Activated CD4-positive, alpha-beta T cell treated with anti-CD3 and anti-CD28 coated beads for 36 hours (primary cell): ENCODE measurements at regions not wholly inside any gene's neighbourhood (a gene's known extent, or its start where the extent isn't known, plus 50 kb on each side); places are given as distances from the start of the nearest gene placed in this dataset.

Experiments used
- ATAC-seq: fragments of 200-7000 bp; cut with Tn5 transposase; one replicate; pipeline ENCODE4 v1.10.0; 2021; ENCODE audit warnings: mild to moderate bottlenecking, moderate library complexity
- CTCF ChIA-PET: fragments of 350-600 bp; sonication (Branson Sonifier 250); formaldehyde crosslinking; loops from one replicate; lab custom pipeline; 2021; ENCODE audit warnings: antibody characterized with exemption; lab: Charles Lee
- POLR2A ChIA-PET: fragments of 350-600 bp; sonication (Branson Sonifier 250); formaldehyde crosslinking; loops from one replicate; lab custom pipeline; 2021; ENCODE audit warnings: antibody characterized with exemption, inconsistent platforms; lab: Charles Lee
- DNase-seq: peaks from one replicate; pipeline ENCODE4 v3.0.0-alpha.2; 2020
- H3K27ac Mint-ChIP-seq: one replicate; pipeline ENCODE4 v1.8.0; 2021; ENCODE audit warnings: mixed read lengths
- H3K27me3 Mint-ChIP-seq: one replicate; pipeline ENCODE4 v1.8.0; 2021; ENCODE audit warnings: mixed read lengths
- H3K36me3 Mint-ChIP-seq: one replicate; pipeline ENCODE4 v1.8.0; 2021; ENCODE audit warnings: low read depth, mixed read lengths
- H3K4me1 Mint-ChIP-seq: one replicate; pipeline ENCODE4 v1.8.0; 2021; ENCODE audit warnings: mixed read lengths
- H3K4me3 Mint-ChIP-seq: one replicate; pipeline ENCODE4 v1.8.0; 2021; ENCODE audit warnings: mild to moderate bottlenecking, moderate library complexity, mixed read lengths
- H3K9me3 Mint-ChIP-seq: one replicate; pipeline ENCODE4 v1.8.0; 2021; ENCODE audit warnings: low read depth, mixed read lengths
- intact Hi-C, 2 experiments: fragments of 100-400 bp; cut with DNase I in 1 of 2; cut with micrococcal nuclease in 1 of 2; formaldehyde crosslinking; loops; one replicate each; pipeline versions ENCODE4 v1.14.2 to v1.15.1; 2022 to 2024; cut with DNase I, micrococcal nuclease

DNA sequence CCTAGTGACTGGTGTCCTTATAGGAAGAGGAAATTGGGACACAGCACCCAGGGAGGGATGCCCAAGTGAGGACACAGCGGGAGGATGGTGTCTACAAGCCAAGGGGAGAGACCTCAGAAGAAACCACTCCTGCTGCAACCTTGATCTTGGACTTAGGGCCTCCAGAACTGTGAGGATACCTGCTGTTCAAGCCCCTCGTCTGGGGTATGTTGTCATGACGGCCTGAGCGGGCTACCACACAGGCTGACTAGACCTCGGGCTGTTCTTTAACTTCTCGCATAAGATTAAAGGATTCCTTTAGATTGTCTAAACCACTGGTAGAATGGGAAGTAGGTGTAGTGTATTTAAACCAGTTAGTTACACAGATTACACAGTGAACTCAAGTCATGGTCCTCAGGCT lies 138.3 kb downstream of the ASB1 start:
- H3K9me3 Mint-ChIP-seq = no peaks in the 10 kb centered on the region
- no peaks in the 10 kb centered on the region for H3K27me3 Mint-ChIP-seq
- no peaks in the 10 kb centered on the region for H3K4me1 Mint-ChIP-seq
- H3K27ac Mint-ChIP-seq = no peak overlapping the region
- no peaks in the 10 kb centered on the region for H3K36me3 Mint-ChIP-seq
- ChIA-PET POLR2A (no interaction called here), CTCF (no interaction called here)
- H3K4me3 Mint-ChIP-seq = no peak overlapping the region
- ATAC-seq (no peak), DNase-seq (no peak)
- intact Hi-C loops = no loop called here

DNA sequence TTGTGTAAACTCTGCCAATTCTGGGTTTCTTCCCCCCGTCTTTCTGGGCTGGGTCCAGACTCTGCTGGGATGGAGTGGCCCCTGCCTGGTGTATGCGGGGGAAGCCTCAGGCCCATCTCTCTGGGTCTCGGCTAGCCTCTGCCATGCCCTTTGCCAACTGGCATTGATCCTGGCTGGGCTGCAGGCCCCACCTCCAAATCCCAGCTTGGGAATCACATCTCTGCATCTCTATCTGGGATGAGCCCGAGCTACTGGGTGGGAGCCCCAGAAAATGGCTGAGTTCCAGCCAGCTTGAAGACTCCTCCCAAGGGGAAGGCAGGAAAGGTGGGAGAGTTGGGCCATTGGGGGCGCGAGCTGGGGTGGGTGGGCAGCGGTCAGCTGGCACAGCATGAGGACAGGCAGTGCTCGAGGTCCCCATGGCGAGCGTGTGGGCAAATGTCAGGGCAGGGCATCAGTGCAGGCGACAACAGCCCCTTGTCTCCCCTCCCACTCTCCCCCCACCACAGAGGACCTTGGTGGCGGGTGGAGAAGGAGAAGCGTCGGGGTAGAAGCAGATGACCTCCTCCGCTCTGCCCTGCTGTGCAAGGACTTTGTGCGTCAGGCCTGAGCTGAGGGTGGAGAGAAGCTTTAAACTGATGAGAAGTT lies 139.4 kb downstream of the ASB1 start:
- H3K4me1 Mint-ChIP-seq = no peaks in the 10 kb centered on the region
- no peak for DNase-seq
- POLR2A ChIA-PET = interaction anchor here (0.6 kb wide), 1 partner anchor 1174 kb away, joined by 5 read pairs; no protein-coding TSS in a partner anchor
- ATAC-seq = no peak
- H3K4me3 Mint-ChIP-seq = no peak overlapping the region
- H3K9me3 Mint-ChIP-seq = no peaks in the 10 kb centered on the region
- CTCF ChIA-PET = interaction anchor here (1.0 kb wide), 1 partner anchor 53 kb away, joined by 3 read pairs; no protein-coding TSS in a partner anchor
- intact Hi-C loops = no loop called here
- H3K27ac Mint-ChIP-seq = no peak overlapping the region
- H3K36me3 Mint-ChIP-seq = no peaks in the 10 kb centered on the region
- H3K27me3 Mint-ChIP-seq = no peaks in the 10 kb centered on the region

DNA sequence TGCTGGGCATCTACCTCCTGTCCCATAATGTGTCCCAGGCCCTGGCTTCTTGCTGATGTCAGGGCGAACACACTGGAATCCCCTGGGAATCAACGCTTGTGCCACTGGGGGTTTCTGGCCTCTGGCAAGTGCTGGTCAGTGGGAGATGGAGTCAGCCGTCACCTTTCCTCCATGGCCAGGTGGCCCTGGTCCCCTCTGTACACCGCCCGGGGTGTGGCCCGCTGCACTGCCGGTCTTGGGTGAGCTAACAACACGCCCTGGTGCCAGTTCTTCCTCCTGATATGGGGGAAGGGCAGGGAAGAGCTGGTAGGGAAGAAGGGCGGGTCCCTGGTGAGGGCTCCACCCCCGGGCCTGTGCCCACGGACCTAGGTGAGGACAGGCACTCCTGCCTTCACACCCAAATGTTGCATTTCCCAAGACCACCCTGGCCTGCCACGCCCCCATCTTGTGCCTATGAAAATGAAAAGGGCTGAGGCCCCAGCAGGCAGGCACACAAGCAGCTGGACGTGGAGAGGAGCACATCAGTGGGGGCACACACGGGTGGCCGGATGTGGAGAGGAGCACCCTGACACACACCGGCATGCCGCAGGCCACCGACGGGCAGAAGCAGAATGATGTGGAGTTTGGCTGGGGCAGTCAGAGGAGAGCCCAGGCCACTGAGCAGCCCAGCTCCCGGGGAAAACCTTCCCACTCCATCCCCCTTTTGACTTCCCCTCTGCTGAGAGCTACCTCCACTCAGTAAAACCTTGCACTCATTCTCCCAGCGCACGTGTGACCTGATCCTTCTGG lies 140.5 kb downstream of the ASB1 start:
- no peaks in the 10 kb centered on the region for H3K9me3 Mint-ChIP-seq
- DNase-seq (no peak), ATAC-seq (no peak)
- ChIA-PET POLR2A (no interaction called here), CTCF (interaction anchor here (1.0 kb wide), 1 partner anchor 52 kb away, joined by 3 read pairs; no protein-coding TSS in a partner anchor)
- no peaks in the 10 kb centered on the region for H3K27me3 Mint-ChIP-seq
- H3K4me1 Mint-ChIP-seq = no peaks in the 10 kb centered on the region
- H3K27ac Mint-ChIP-seq = no peak overlapping the region
- intact Hi-C loops = no loop called here
- no peak overlapping the region for H3K4me3 Mint-ChIP-seq
- no peaks in the 10 kb centered on the region for H3K36me3 Mint-ChIP-seq

DNA sequence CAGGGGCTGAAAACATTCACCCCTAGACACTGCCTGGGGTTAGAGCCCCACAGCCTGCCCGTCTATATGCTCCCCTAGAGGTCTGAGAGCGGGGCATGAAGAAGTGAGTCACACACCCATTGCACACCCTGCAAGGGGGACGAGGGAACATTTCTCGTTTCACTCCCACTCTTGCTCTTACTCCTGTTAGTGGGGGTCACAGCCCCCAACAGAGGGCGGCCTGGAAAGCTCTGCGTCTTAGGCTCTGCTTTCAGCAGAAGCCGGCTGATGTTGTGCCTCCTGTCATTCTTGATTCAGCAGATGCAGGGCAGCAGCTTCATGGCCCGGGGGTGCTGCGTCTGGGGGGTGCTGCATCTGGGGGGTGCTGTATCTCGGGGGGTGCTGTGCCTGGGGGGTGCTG lies 141.3 kb downstream of the ASB1 start:
- CTCF ChIA-PET = no interaction called here
- no peaks in the 10 kb centered on the region for H3K27me3 Mint-ChIP-seq
- H3K36me3 Mint-ChIP-seq = no peaks in the 10 kb centered on the region
- H3K9me3 Mint-ChIP-seq = no peaks in the 10 kb centered on the region
- H3K4me3 Mint-ChIP-seq = no peak overlapping the region
- H3K27ac Mint-ChIP-seq = no peak overlapping the region
- ATAC-seq (no peak), DNase-seq (no peak)
- POLR2A ChIA-PET = no interaction called here
- intact Hi-C loops = no loop called here
- H3K4me1 Mint-ChIP-seq = no peaks in the 10 kb centered on the region

DNA sequence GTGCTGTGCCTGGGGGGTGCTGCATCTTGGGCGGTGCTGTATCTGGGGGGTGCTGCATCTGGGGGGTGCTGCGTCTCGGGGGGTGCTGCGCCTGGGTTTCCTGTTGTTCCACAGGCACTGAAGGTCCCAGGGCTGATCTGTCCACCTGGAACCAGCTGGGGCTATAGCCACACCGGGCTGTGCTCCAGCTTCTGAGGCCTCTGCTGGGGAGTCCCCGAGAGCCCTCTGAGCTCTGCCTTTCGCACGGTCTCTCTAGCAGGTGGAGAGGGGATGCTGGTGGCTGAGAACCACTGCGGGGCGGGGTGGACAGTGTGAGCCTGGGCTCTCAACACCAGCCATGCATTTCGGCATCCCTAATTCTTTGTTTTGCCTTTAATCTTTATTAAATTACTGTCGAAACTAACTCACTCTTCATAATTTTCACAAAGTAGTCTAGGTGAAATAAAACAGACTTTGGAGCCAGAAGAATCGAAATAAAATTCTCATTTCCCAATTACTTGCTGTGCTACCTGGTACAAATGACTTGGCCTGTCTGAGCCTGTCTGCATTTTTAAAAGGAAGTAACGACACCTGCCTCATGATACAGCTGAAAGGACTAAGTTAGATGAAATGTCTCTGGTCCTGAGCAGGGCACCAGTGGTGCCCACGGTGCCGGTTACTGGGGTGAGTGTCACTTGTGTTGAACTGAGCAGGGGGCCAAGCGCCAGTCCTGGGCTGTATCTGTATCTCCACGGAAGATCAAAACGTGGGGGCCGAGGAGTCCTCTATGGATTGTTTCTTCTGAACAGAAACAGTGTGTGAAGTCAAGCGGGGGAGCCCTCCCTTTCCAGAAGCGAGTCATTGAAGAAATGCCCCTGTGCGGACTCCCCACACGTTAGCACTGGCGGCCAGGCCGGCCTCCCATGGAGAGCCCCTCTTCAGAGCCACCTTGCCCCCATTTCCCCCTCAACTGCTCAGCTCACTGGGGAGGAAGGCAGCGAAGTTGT lies 142.0 kb downstream of the ASB1 start:
- CTCF ChIA-PET = no interaction called here

DNA sequence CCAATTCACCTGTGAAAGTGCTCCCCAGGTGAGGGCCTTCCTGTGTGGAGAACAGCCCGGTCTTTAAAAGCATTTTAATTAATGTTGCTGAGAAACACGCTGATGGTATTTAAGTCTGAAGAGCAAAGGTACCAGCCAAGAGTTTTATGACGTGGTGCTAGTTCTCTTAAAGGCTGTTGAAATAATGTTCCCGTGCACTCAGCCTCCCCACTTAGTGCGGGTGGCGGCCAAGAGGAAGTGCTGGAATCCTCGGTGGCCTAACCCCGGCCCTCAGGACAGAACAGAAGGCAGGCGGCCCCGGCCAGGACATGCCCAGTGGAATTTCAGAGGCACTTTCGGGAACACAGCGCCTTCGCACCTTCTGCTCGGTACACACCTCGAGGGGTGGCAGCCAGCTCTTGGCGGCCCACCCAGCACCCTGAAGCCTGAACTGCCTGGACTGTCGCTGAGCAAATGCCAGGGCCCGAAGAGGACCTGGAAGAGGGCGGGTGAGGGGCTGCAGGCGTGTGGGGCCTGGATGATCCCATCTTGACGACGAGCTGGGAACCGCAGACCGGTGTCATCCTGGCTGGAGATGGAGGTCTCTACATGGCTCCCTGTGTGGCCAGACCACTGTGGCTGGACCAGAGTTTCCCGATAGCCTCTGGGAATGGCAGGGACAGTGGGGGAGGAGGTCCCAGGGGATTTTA lies 142.9 kb downstream of the ASB1 start:
- Mint-ChIP-seq H3K9me3 (no peaks in the 10 kb centered on the region), H3K27ac (no peak overlapping the region), H3K36me3 (no peaks in the 10 kb centered on the region), H3K27me3 (no peaks in the 10 kb centered on the region), H3K4me1 (no peaks in the 10 kb centered on the region), H3K4me3 (no peak overlapping the region)
- CTCF ChIA-PET = interaction anchor here (0.7 kb wide), 1 partner anchor 750 kb away, joined by 3 read pairs; no protein-coding TSS in a partner anchor
- POLR2A ChIA-PET = no interaction called here
- ATAC-seq = no peak
- intact Hi-C loops = no loop called here
- DNase-seq = no peak

More for the DNA sequence above, 142.0 kb downstream of the ASB1 start:
- Mint-ChIP-seq H3K9me3 (no peaks in the 10 kb centered on the region), H3K4me1 (no peaks in the 10 kb centered on the region), H3K4me3 (no peak overlapping the region), H3K27ac (no peak overlapping the region), H3K27me3 (no peaks in the 10 kb centered on the region), H3K36me3 (no peaks in the 10 kb centered on the region)
- DNase-seq = no peak
- intact Hi-C loops = no loop called here
- POLR2A ChIA-PET = no interaction called here
- ATAC-seq = no peak

DNA sequence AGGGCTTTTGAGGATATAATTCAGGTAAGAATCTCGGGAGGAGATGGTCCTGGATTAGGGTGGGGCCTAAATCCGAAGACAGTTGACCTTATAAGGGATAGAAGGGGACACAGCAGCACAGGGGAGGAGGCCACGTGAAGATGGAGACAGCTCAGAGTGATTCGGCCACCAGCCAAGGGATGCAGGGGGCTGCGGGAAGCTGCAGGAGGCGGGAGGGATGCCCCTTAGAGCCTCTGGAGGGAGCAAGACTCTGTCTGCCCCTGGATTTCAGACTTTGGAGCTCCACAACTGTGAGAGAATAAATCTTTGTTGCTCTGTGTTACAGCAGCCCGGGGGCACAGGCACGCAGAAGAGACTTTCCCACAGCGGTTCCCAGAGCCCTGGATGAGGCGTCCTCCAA lies 143.7 kb downstream of the ASB1 start:
- ChIA-PET CTCF (interaction anchor here (0.7 kb wide), 1 partner anchor 750 kb away, joined by 3 read pairs; no protein-coding TSS in a partner anchor), POLR2A (no interaction called here)
- DNase-seq = no peak
- no peaks in the 10 kb centered on the region for H3K4me1 Mint-ChIP-seq
- no peak for ATAC-seq
- no peaks in the 10 kb centered on the region for H3K36me3 Mint-ChIP-seq
- H3K27me3 Mint-ChIP-seq = no peaks in the 10 kb centered on the region
- no peak overlapping the region for H3K4me3 Mint-ChIP-seq
- H3K27ac Mint-ChIP-seq = no peak overlapping the region
- H3K9me3 Mint-ChIP-seq = no peaks in the 10 kb centered on the region
- intact Hi-C loops = no loop called here

DNA sequence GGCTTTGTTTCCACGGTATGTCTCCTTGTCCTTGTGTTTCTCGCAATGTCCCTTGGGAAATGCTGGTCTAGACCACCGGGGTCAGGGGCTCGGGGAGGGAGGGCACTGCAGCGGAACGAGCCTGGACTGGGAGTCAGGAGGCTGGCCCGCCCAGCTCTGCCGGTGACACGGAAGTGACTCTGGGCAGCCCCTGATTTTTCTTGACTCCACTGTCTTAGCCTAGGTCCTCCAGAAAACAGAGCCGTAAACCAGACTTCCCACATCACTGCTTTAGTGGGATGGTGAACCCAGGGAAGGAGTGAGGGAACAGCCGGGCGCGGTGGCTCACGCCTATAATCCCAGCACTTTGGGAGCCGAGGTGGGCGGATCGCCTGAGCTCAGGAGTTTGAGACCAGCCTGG lies 144.2 kb downstream of the ASB1 start:
- no peak for DNase-seq
- H3K27me3 Mint-ChIP-seq = no peaks in the 10 kb centered on the region
- CTCF ChIA-PET = no interaction called here

DNA sequence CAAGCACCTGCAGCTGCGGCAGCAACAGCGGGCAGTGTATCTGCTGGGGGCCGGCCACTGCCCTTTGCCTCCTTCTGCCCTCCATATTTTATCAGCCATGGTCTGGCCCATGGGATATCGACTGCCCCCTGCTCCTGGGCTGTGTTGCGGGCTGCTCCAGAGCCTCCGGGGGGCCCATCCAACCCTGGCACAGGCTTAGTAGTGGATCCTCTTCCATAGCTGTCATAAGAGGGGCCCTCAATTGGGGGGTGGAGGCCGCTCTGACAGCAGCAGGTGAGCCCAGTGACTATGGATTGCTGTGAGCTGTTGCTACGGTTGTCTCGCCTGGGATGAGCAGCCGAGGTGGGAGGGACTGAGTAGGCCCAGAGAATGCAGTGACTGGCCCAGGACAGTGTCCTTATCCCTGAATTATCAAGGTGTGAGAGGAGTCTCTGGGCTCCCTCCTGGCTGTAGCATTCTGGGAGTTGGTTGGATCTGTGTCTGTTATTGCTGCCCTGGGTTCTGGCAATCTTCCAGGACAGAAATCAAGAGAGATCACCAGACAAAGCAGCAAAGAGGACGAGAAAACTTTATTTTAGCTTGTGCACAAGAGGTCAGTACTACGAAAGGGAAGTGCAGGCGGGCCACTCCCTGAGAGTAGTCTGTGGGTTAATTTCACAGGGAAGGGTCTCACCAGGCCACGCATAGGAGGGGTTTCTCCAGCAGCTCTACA lies 145.1 kb downstream of the ASB1 start:
- no peak for ATAC-seq
- POLR2A ChIA-PET = no interaction called here

More for the DNA sequence above, 144.2 kb downstream of the ASB1 start:
- Mint-ChIP-seq H3K4me3 (no peak overlapping the region), H3K4me1 (no peaks in the 10 kb centered on the region), H3K9me3 (no peaks in the 10 kb centered on the region), H3K27ac (no peak overlapping the region), H3K36me3 (no peaks in the 10 kb centered on the region)
- POLR2A ChIA-PET = no interaction called here
- intact Hi-C loops = no loop called here
- ATAC-seq = no peak

DNA sequence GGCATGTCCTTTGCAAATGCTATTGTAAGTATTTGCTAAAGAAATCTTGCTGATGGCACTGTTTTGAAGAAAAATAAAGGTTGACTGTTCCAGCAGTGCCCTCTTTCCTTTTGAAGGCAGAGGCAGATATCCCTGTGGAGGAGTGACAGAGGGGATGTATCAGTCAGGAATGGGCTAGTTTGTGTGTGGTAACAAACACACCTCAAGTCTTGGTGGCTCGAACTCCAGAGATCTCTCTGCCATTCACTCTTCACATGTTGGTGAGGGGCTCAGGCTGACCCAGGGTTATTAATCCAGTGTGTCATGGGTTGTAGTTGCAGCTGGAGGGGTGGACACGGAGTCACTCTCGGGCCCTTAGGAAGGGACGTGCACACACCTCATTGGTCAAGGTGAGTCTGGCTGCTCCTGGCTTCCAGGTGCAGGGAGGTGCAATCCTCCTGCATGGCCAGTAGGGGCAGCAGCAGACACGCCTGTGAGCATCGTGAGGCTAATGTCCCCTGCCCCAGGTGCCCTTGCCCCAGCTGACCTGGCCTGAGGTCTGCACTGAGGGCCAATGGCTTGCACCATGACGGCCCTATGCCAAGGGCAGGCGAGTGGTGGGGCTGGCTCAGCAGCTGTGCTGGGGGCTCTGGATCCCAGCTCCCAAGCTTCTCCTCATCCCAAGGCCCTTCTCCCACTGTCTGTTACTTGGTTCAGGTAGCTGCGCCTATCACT lies 146.5 kb downstream of the ASB1 start:
- CTCF ChIA-PET = interaction anchor here (0.5 to 1.7 kb wide), 8 partner anchors 9 to 400 kb away, joined by 3 to 5 read pairs (median 3); no protein-coding TSS in a partner anchor
- ATAC-seq = no peak

More for the DNA sequence above, 145.1 kb downstream of the ASB1 start:
- H3K4me1 Mint-ChIP-seq = no peaks in the 10 kb centered on the region
- H3K27ac Mint-ChIP-seq = no peak overlapping the region
- no peak for DNase-seq
- CTCF ChIA-PET = interaction anchor here (0.7 kb wide), 1 partner anchor 116 kb away, joined by 3 read pairs; no protein-coding TSS in a partner anchor
- H3K9me3 Mint-ChIP-seq = no peaks in the 10 kb centered on the region
- no peaks in the 10 kb centered on the region for H3K36me3 Mint-ChIP-seq
- H3K27me3 Mint-ChIP-seq = peaks cover 2% of the 10 kb centered on the region
- intact Hi-C loops = no loop called here
- H3K4me3 Mint-ChIP-seq = no peak overlapping the region

More for the DNA sequence above, 146.5 kb downstream of the ASB1 start:
- POLR2A ChIA-PET = no interaction called here
- H3K27ac Mint-ChIP-seq = no peak overlapping the region
- peaks cover 2% of the 10 kb centered on the region for H3K27me3 Mint-ChIP-seq
- no peaks in the 10 kb centered on the region for H3K9me3 Mint-ChIP-seq
- intact Hi-C loops = loop anchor here in 1 of 2 experiments (1.0 kb wide), 1 partner anchor 212 kb away; no protein-coding TSS in a partner anchor
- H3K4me1 Mint-ChIP-seq = no peaks in the 10 kb centered on the region
- no peak overlapping the region for H3K4me3 Mint-ChIP-seq
- peak; percentile 57 for DNase-seq
- H3K36me3 Mint-ChIP-seq = no peaks in the 10 kb centered on the region
